K562 (cell line): ENCODE measurements at regions not wholly inside any gene's neighbourhood (a gene's known extent, or its start where the extent isn't known, plus 50 kb on each side); places are given as distances from the start of the nearest gene placed in this dataset.

ENCODE experiments used
- ATAC-seq: fragments of 200-7000 bp; cut with Tn5 transposase; 3 replicates; pipeline ENCODE4 v1.9.1; 2020; ENCODE audit warnings: moderate library complexity
- BruUV-seq: library from RNA; stranded (reverse); fragments of 400-500 nt; replicated peaks from 2 replicates; lab custom pipeline; 2021; lab: Mats Ljungman, UMichigan
- CTCF ChIA-PET: fragments of 300-600 bp; formaldehyde crosslinking; extraction: SDS; loops from one replicate; lab custom pipeline; 2021; ENCODE audit warnings: low intra/inter-chr PET ratio; lab: Yijun Ruan, JAX
- POLR2A ChIA-PET: fragments of 300-600, 350-650 bp; sonication (Branson Sonifier 250); formaldehyde crosslinking; extraction: SDS; loops from one replicate; lab custom pipeline; 2021; ENCODE audit warnings: antibody characterized with exemption, inconsistent platforms; lab: Yijun Ruan, JAX
- DNase-seq, 4 experiments: peaks; one replicate each; pipeline versions ENCODE4 v3.0.0 to v3.0.0-alpha.2; 2011 to 2018; ENCODE audit warnings: low spot score in 3 of 4, mixed read lengths in 3 of 4; ENCODE audit errors: extremely low read depth in 1 of 4
- FAIRE-seq: peaks from 2 replicates; lab custom pipeline; 2011; peaks lifted over from hg19 to GRCh38; lab: Jason Lieb, UNC
- H2AFZ ChIP-seq: 2 replicates; pipeline ENCODE4 v1.6.0; 2011; ENCODE audit warnings: low read depth, low read length, control low read depth, inconsistent platforms
- H3K27ac ChIP-seq: fragments of 200-600 bp; 3 replicates; pipeline ENCODE4 v1.8.0; 2011; ENCODE audit warnings: low read depth, mild to moderate bottlenecking, control low read depth, inconsistent platforms, low read length, moderate library complexity, mixed read lengths; ENCODE audit errors: extremely low read depth
- H3K27me3 ChIP-seq, 2 experiments: fragments of 300-600 bp in 1 of 2; 2 replicates in 1 of 2; 3 replicates in 1 of 2; pipeline versions ENCODE4 v1.6.0 to v1.8.0; 2011; ENCODE audit warnings: inconsistent platforms in 2 of 2, low read length in 2 of 2, mild to moderate bottlenecking in 1 of 2, mixed read lengths in 1 of 2, moderate library complexity in 1 of 2; ENCODE audit not compliant: control insufficient read depth in 2 of 2, insufficient read depth in 2 of 2
- H3K36me3 ChIP-seq: fragments of 300-600 bp; 3 replicates; pipeline ENCODE4 v1.8.0; 2011; ENCODE audit warnings: mild to moderate bottlenecking, low read length, inconsistent platforms; ENCODE audit not compliant: control insufficient read depth, insufficient read depth
- H3K4me1 ChIP-seq, 2 experiments: fragments of 200-600 bp in 1 of 2; replicated peaks in 1 of 2; 2 replicates in 1 of 2; 3 replicates in 1 of 2; pipeline versions ENCODE4 v1.5.1 to v1.8.0; 2011; ENCODE audit warnings: inconsistent platforms in 2 of 2, low read length in 2 of 2, mild to moderate bottlenecking in 1 of 2, mixed read lengths in 1 of 2, moderate library complexity in 1 of 2; ENCODE audit not compliant: control insufficient read depth in 2 of 2, insufficient read depth in 2 of 2
- H3K4me2 ChIP-seq: 2 replicates; pipeline ENCODE4 v1.6.1; 2011; ENCODE audit warnings: low read length, control low read depth, inconsistent platforms, mixed read lengths; ENCODE audit not compliant: insufficient read depth
- H3K4me3 ChIP-seq: fragments of 200-600 bp; sonication (generic), shearing (Covaris generic); 2 replicates; pipeline ENCODE4 v1.5.1; 2016; ENCODE audit warnings: control low read depth, inconsistent platforms
- H3K79me2 ChIP-seq: fragments of 200-600 bp; 3 replicates; pipeline ENCODE4 v1.8.0; 2011; ENCODE audit warnings: low read length, inconsistent platforms; ENCODE audit not compliant: control insufficient read depth, insufficient read depth
- H3K9ac ChIP-seq, 2 experiments: 2 replicates each; pipeline versions ENCODE4 v1.6.0 to v1.6.1; 2011; ENCODE audit warnings: low read depth in 2 of 2, low read length in 2 of 2, control low read depth in 1 of 2, inconsistent platforms in 1 of 2, mild to moderate bottlenecking in 1 of 2, mixed read lengths in 1 of 2; ENCODE audit not compliant: insufficient read depth in 1 of 2
- H3K9me1 ChIP-seq: one replicate; pipeline ENCODE4 v1.6.0; 2011; ENCODE audit warnings: inconsistent platforms, mild to moderate bottlenecking, low read length, moderate library complexity; ENCODE audit not compliant: control insufficient read depth, insufficient read depth
- H3K9me3 ChIP-seq: replicated peaks from 2 replicates; pipeline ENCODE4 v1.5.1; 2011; ENCODE audit warnings: low read depth, low read length, inconsistent platforms; ENCODE audit not compliant: control insufficient read depth, insufficient read depth
- H4K20me1 ChIP-seq: replicated peaks from 2 replicates; pipeline ENCODE4 v1.6.1; 2011; ENCODE audit warnings: low read length, inconsistent platforms, mixed read lengths; ENCODE audit not compliant: control insufficient read depth, insufficient read depth
- CCAR2 ChIP-seq: fragments of 200-400 bp; formaldehyde crosslinking; IDR thresholded peaks from 2 replicates; pipeline ENCODE4 v1.6.1; 2017; ENCODE audit warnings: mild to moderate bottlenecking, low read depth, low read length
- RAD21 ChIP-seq, 2 experiments: fragments of 250-450 bp in 1 of 2; fragments of 450-650 bp in 1 of 2; sonication (Bioruptor Pico) in 1 of 2; formaldehyde crosslinking in 1 of 2; IDR thresholded peaks in 1 of 2; conservative IDR thresholded peaks in 1 of 2; 2 replicates each; pipeline versions ENCODE4 v1.4.0 to v1.8.0; 2020 to 2022; ENCODE audit warnings: mild to moderate bottlenecking in 2 of 2, moderate library complexity in 1 of 2
- TCF3 ChIP-seq: sonication (generic); formaldehyde crosslinking; IDR thresholded peaks from 2 replicates; pipeline ENCODE4 v1.4.0; 2020; ENCODE audit warnings: mild to moderate bottlenecking, missing genetic modification reagents
- ZNF224 ChIP-seq: sonication (generic); formaldehyde crosslinking; IDR thresholded peaks from 2 replicates; pipeline ENCODE4 v1.8.0; 2022; ENCODE audit warnings: mild to moderate bottlenecking, missing genetic modification reagents
- ZNF263 ChIP-seq: sonication (generic); formaldehyde crosslinking; IDR thresholded peaks from 2 replicates; pipeline ENCODE4 v1.8.0; 2022; ENCODE audit warnings: mild to moderate bottlenecking, missing genetic modification reagents, borderline replicate concordance
- WGBS: fragments of 100-300 bp; shearing (Covaris generic); methylation state at CpG from one replicate; pipeline ENCODE4 v1.1.6; 2016; ENCODE audit warnings: low coverage, mixed read lengths; ENCODE audit not compliant: insufficient coverage; ENCODE audit errors: missing lambda C conversion rate; 5-methylcytosine and 5-hydroxymethylcytosine counted together
- in situ Hi-C: fragments of 300-500 bp; cut with MboI; formaldehyde crosslinking; loops from 4 replicates; pipeline ENCODE4 v1.15.0; 2018; ENCODE audit warnings: inconsistent platforms, mixed read lengths
- intact Hi-C: fragments of 100-400 bp; cut with micrococcal nuclease; formaldehyde crosslinking; loops from 2 replicates; pipeline ENCODE4 v1.14.2; 2022
- TF ChIP-seq, protein P1 (sequence below): fragments of 450-650 bp; formaldehyde crosslinking; IDR thresholded peaks from 2 replicates; pipeline ENCODE4 v1.4.0; 2022; ENCODE audit warnings: missing genetic modification characterization

- no peak for ATAC-seq
- DNase-seq, result no peak
- no peak overlapping the region for H3K9ac ChIP-seq
- H2AFZ ChIP-seq, result no peak overlapping the region
- in situ Hi-C loops (no loop called here), intact Hi-C loops (no loop called here)
- no peak overlapping the region for H3K4me2 ChIP-seq
- H3K4me3 ChIP-seq, result no peak overlapping the region
- ChIA-PET POLR2A (no interaction called here), CTCF (no interaction called here)
- no peaks in the 10 kb centered on the region for H3K27me3 ChIP-seq
- no peaks in the 10 kb centered on the region for H3K9me3 ChIP-seq
- WGBS, result 0% methylated on average over 1 of the region's 1 CpG
- H3K36me3 ChIP-seq, result no peaks in the 10 kb centered on the region
- no peak for FAIRE-seq
- BruUV-seq, result no TSS peak
- TF ChIP-seq ZNF224 (CRISPR knock-in tag) (no peak), RAD21 (CRISPR knock-in tag; conservative IDR thresholded peaks at IDR 0.05 in 1 of 2, IDR thresholded peaks at IDR 0.05 in 1 of 2) (peak in 1 of 2 experiments; percentile 25; a peak in 1 of 4 replicates), CCAR2 (no peak), ZNF263 (CRISPR knock-in tag) (no peak), TCF3 (no peak)
- TF ChIP-seq, protein P1, sequence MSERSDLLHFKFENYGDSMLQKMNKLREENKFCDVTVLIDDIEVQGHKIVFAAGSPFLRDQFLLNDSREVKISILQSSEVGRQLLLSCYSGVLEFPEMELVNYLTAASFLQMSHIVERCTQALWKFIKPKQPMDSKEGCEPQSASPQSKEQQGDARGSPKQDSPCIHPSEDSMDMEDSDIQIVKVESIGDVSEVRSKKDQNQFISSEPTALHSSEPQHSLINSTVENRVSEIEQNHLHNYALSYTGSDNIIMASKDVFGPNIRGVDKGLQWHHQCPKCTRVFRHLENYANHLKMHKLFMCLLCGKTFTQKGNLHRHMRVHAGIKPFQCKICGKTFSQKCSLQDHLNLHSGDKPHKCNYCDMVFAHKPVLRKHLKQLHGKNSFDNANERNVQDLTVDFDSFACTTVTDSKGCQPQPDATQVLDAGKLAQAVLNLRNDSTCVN (CRISPR knock-in tag), result no peak
- H4K20me1 ChIP-seq, result no peaks in the 10 kb centered on the region
- no peaks in the 10 kb centered on the region for H3K79me2 ChIP-seq
- no peaks in the 10 kb centered on the region for H3K4me1 ChIP-seq
- no peak overlapping the region for H3K27ac ChIP-seq
- H3K9me1 ChIP-seq, result no peaks in the 10 kb centered on the region
These were observed 395.8 kb downstream of the NAF1 start for GRCh38 chr4:162770761-162771490.
